WERI-Rb-1 (cell line): ENCODE measurements at regions not wholly inside any gene's neighbourhood (a gene's known extent, or its start where the extent isn't known, plus 50 kb on each side); places are given as distances from the start of the nearest gene placed in this dataset.

Source experiments
- DNase-seq: peaks from one replicate; pipeline ENCODE4 v3.0.0-alpha.2; 2020
- H3K27ac ChIP-seq: fragments of 250-450 bp; sonication (Bioruptor Pico); 2 replicates; pipeline ENCODE4 v1.5.1; 2020; ENCODE audit warnings: mild to moderate bottlenecking, moderate library complexity
- H3K27me3 ChIP-seq: fragments of 250-450 bp; sonication (Bioruptor Pico); 2 replicates; pipeline ENCODE4 v1.5.1; 2021; ENCODE audit warnings: mild to moderate bottlenecking, low read depth, moderate library complexity; ENCODE audit not compliant: insufficient read depth, severe bottlenecking
- H3K36me3 ChIP-seq: fragments of 250-450 bp; sonication (Bioruptor Pico); 2 replicates; pipeline ENCODE4 v1.5.1; 2020; ENCODE audit warnings: mild to moderate bottlenecking, moderate library complexity
- H3K4me3 ChIP-seq: 2 replicates; pipeline ENCODE4 v1.5.1; 2011; ENCODE audit warnings: low read depth, mild to moderate bottlenecking, control low read depth, low read length
- H3K9me3 ChIP-seq: fragments of 250-450 bp; sonication (Bioruptor Pico); 2 replicates; pipeline ENCODE4 v1.5.1; 2021; ENCODE audit warnings: mild to moderate bottlenecking, moderate library complexity; ENCODE audit not compliant: severe bottlenecking
- CTCF ChIP-seq: IDR thresholded peaks from 2 replicates; pipeline ENCODE4 v1.5.1; 2011; ENCODE audit warnings: low read depth, mild to moderate bottlenecking, control low read depth, inconsistent platforms, low read length

DNA sequence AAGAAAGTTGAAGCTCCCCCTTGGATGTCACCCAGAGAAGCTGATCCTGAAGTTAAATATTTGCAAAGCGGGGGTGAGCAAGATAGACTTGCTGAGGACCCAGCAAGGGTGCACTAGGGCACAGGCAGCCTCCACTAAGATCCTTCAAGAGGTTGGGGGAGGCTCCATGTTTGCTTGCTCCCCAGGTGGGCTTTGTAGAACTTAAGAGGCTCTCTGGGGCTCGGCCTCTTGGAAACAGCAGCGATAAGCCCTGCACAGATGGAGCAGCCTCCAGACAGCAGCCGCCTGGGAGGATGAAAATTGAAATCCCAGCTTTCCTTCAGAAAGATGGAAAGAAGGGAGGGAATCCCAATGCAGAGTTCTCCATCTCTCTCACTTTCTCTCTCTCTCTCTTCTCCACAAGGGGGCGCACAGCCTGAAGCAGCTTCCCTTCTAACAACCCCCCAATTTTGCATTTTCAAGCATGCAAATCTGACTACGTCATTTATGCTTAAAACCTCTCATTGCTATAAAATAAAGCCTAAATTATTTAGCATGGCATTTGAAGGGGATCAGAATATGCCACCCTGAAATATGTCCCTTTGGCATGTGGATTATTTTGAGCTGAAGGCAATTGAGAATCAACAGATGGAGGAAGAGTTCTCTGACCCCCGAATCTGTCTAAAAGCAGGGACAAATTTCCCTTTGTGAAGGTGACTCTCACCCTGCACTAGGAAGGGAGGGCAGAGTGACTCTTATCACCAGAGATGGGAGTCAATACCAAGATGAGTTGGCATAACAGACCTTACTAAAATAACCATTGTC is 185.7 kb upstream of the KLHL29 start:
- Histone ChIP-seq H3K36me3 (no peaks in the 10 kb centered on the region), H3K4me3 (no peak overlapping the region), H3K27me3 (no peaks in the 10 kb centered on the region), H3K27ac (no peak overlapping the region), H3K9me3 (peaks cover 4% of the 10 kb centered on the region)
- DNase-seq = peak; percentile 85
- peak; percentile 84 for TF ChIP-seq CTCF

DNA sequence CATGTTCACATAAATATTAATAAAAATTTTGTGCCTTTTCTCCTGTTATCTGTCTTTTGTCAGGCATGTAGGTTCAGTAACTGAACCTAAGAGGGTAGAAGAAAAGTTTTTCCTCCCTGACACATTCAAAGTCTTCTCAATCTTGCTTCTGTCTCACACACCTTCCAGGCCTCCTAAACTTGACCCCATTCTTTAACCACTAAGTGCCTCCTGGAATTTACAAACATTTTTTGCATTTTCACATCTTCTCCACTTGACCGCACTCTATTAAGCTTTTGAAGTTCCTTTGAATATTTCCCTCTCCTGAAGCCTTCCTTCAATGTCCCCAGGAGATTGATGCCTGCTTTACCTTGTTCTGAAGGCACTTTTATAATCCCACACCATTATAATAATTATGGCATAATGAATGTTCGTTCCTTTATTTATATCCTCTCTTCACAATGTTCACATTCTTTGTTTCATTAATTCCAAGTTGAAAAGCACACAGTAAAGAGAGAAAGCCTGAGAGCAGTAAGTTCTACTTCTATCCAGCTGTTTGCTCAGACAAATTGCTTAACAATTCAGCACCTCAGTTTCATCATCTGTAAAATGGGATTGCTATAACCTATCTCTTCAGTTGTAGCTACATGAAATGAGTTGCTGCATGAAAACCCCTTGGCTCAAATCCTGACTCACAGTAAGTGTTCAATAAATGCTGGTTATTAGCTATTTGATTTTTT is 184.8 kb upstream of the KLHL29 start:
- no peak for TF ChIP-seq CTCF
- H3K27me3 ChIP-seq = no peaks in the 10 kb centered on the region
- no peaks in the 10 kb centered on the region for H3K36me3 ChIP-seq
- H3K9me3 ChIP-seq = peaks cover 4% of the 10 kb centered on the region
- no peak for DNase-seq
- H3K27ac ChIP-seq = no peak overlapping the region
- no peak overlapping the region for H3K4me3 ChIP-seq

DNA sequence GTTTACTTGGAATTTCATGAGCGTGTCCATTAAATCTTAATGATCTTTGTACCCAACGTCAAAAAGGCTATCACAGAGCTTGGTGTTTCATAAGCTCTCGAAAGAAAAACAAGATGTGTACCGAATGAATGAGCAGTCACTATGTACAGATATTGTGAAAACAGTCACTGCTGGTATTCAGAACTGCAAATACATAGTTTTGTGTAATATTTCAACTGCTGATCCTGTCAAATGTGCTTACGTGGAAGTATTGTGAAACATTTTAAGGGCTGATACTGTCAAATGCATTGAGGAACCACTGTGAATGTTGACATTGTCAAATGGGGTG is 184.2 kb upstream of the KLHL29 start:
- TF ChIP-seq CTCF = no peak
- no peaks in the 10 kb centered on the region for H3K27me3 ChIP-seq
- peaks cover 4% of the 10 kb centered on the region for H3K9me3 ChIP-seq
- no peak overlapping the region for H3K27ac ChIP-seq
- no peak for DNase-seq
- no peaks in the 10 kb centered on the region for H3K36me3 ChIP-seq
- H3K4me3 ChIP-seq = no peak overlapping the region

- DNase-seq = no peak
- TF ChIP-seq CTCF = no peak
- H3K27me3 ChIP-seq = no peaks in the 10 kb centered on the region
- H3K9me3 ChIP-seq = peaks cover 4% of the 10 kb centered on the region
- H3K36me3 ChIP-seq = no peaks in the 10 kb centered on the region
- no peak overlapping the region for H3K27ac ChIP-seq
- no peak overlapping the region for H3K4me3 ChIP-seq
Measured at GRCh38 chr2:23203383-23203782, 181.6 kb upstream of the KLHL29 start.

- no peak for DNase-seq
- Histone ChIP-seq H3K36me3 (no peaks in the 10 kb centered on the region), H3K27me3 (no peaks in the 10 kb centered on the region), H3K9me3 (peaks cover under 1% of the 10 kb centered on the region), H3K27ac (no peak overlapping the region), H3K4me3 (no peak overlapping the region)
- TF ChIP-seq CTCF = no peak
Measured at GRCh38 chr2:23204685-23205242, 180.2 kb upstream of the KLHL29 start.
